Neural progenitor cell (in vitro differentiated cells): ENCODE measurements at regions not wholly inside any gene's neighbourhood (a gene's known extent, or its start where the extent isn't known, plus 50 kb on each side); places are given as distances from the start of the nearest gene placed in this dataset.

Experiments used
- DNase-seq: peaks from one replicate; pipeline ENCODE4 v3.0.0-alpha.2; 2016; ENCODE audit warnings: low spot score
- H2AFZ ChIP-seq: fragments of 200-600 bp; sonication (generic); replicated peaks from 2 replicates; pipeline ENCODE4 v1.6.1; 2016; ENCODE audit warnings: antibody characterized with exemption
- H3F3A ChIP-seq: fragments of 200-600 bp; sonication (generic); 2 replicates; pipeline ENCODE4 v1.6.1; 2016; ENCODE audit warnings: antibody characterized with exemption, low read depth
- H3K27ac ChIP-seq: fragments of 200-600 bp; sonication (generic); 2 replicates; pipeline ENCODE4 v1.5.1; 2016; ENCODE audit warnings: mild to moderate bottlenecking
- H3K27me3 ChIP-seq: fragments of 200-600 bp; sonication (generic); 2 replicates; pipeline ENCODE4 v1.6.1; 2016; ENCODE audit warnings: mild to moderate bottlenecking, moderate library complexity
- H3K36me3 ChIP-seq: fragments of 200-600 bp; sonication (generic); 2 replicates; pipeline ENCODE4 v1.5.1; 2016
- H3K4me1 ChIP-seq: fragments of 200-600 bp; sonication (generic); 2 replicates; pipeline ENCODE4 v1.6.1; 2016; ENCODE audit warnings: mixed run types
- H3K4me2 ChIP-seq: fragments of 200-600 bp; sonication (generic); 2 replicates; pipeline ENCODE4 v1.6.1; 2016
- H3K4me3 ChIP-seq: fragments of 200-600 bp; sonication (generic); 2 replicates; pipeline ENCODE4 v1.5.1; 2016
- H3K79me2 ChIP-seq: fragments of 200-600 bp; sonication (generic); 2 replicates; pipeline ENCODE4 v1.6.1; 2016; ENCODE audit warnings: low read depth
- H3K9ac ChIP-seq: fragments of 200-600 bp; sonication (generic); 2 replicates; pipeline ENCODE4 v1.6.1; 2016
- H3K9me3 ChIP-seq: fragments of 200-600 bp; sonication (generic); 2 replicates; pipeline ENCODE4 v1.5.1; 2016; ENCODE audit warnings: low read depth
- H4K20me1 ChIP-seq: fragments of 200-600 bp; sonication (generic); 2 replicates; pipeline ENCODE4 v1.6.1; 2016; ENCODE audit warnings: low read depth
- H3K27ac Mint-ChIP-seq: 3 replicates; pipeline ENCODE4 v1.8.0; 2021; ENCODE audit warnings: mixed read lengths
- H3K27me3 Mint-ChIP-seq: 2 replicates; pipeline ENCODE4 v1.8.0; 2022; ENCODE audit warnings: low read depth, mild to moderate bottlenecking, inconsistent platforms, moderate library complexity, mixed read lengths; ENCODE audit not compliant: insufficient read depth
- H3K36me3 Mint-ChIP-seq: 3 replicates; pipeline ENCODE4 v1.8.0; 2021; ENCODE audit warnings: mixed read lengths
- H3K4me1 Mint-ChIP-seq: 3 replicates; pipeline ENCODE4 v1.8.0; 2021; ENCODE audit warnings: mixed read lengths
- H3K4me3 Mint-ChIP-seq: 3 replicates; pipeline ENCODE4 v1.8.0; 2021; ENCODE audit warnings: mild to moderate bottlenecking, moderate library complexity, mixed read lengths
- H3K9me3 Mint-ChIP-seq: 3 replicates; pipeline ENCODE4 v1.8.0; 2020; ENCODE audit warnings: mixed read lengths
- EZH2 ChIP-seq: fragments of 200-600 bp; sonication (generic); IDR thresholded peaks from 2 replicates; pipeline ENCODE4 v1.6.1; 2017; ENCODE audit warnings: antibody characterized with exemption, mild to moderate bottlenecking, moderate library complexity
- EZH2phosphoT487 ChIP-seq: fragments of 200-600 bp; sonication (generic); IDR thresholded peaks from 2 replicates; pipeline ENCODE4 v1.6.1; 2017; ENCODE audit warnings: antibody characterized with exemption
- TF ChIP-seq, protein P1 (sequence below): fragments of 200-600 bp; sonication (generic); IDR thresholded peaks from 2 replicates; pipeline ENCODE4 v1.5.1; 2017; ENCODE audit warnings: antibody characterized with exemption, mild to moderate bottlenecking

GRCh38 chr3:5799398-5799797 lies 611.9 kb downstream of the EDEM1 start:
- H2AFZ ChIP-seq: no peak overlapping the region
- H3K4me3 ChIP-seq: no peak overlapping the region
- no peaks in the 10 kb centered on the region for H3K36me3 ChIP-seq
- H4K20me1 ChIP-seq: no peaks in the 10 kb centered on the region
- DNase-seq: no peak
- no peaks in the 10 kb centered on the region for H3K4me1 ChIP-seq
- no peaks in the 10 kb centered on the region for H3F3A ChIP-seq
- Mint-ChIP-seq H3K9me3 (peaks cover 4% of the 10 kb centered on the region), H3K4me1 (no peaks in the 10 kb centered on the region), H3K27ac (no peak overlapping the region), H3K27me3 (no peaks in the 10 kb centered on the region), H3K4me3 (no peak overlapping the region), H3K36me3 (no peaks in the 10 kb centered on the region)
- TF ChIP-seq EZH2phosphoT487: no peak
- TF ChIP-seq EZH2: no peak
- TF ChIP-seq, protein P1, sequence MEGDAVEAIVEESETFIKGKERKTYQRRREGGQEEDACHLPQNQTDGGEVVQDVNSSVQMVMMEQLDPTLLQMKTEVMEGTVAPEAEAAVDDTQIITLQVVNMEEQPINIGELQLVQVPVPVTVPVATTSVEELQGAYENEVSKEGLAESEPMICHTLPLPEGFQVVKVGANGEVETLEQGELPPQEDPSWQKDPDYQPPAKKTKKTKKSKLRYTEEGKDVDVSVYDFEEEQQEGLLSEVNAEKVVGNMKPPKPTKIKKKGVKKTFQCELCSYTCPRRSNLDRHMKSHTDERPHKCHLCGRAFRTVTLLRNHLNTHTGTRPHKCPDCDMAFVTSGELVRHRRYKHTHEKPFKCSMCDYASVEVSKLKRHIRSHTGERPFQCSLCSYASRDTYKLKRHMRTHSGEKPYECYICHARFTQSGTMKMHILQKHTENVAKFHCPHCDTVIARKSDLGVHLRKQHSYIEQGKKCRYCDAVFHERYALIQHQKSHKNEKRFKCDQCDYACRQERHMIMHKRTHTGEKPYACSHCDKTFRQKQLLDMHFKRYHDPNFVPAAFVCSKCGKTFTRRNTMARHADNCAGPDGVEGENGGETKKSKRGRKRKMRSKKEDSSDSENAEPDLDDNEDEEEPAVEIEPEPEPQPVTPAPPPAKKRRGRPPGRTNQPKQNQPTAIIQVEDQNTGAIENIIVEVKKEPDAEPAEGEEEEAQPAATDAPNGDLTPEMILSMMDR: no peak
- no peak overlapping the region for H3K27ac ChIP-seq
- no peak overlapping the region for H3K9ac ChIP-seq
- no peaks in the 10 kb centered on the region for H3K27me3 ChIP-seq
- no peaks in the 10 kb centered on the region for H3K9me3 ChIP-seq
- H3K4me2 ChIP-seq: no peak overlapping the region
- no peaks in the 10 kb centered on the region for H3K79me2 ChIP-seq

DNA sequence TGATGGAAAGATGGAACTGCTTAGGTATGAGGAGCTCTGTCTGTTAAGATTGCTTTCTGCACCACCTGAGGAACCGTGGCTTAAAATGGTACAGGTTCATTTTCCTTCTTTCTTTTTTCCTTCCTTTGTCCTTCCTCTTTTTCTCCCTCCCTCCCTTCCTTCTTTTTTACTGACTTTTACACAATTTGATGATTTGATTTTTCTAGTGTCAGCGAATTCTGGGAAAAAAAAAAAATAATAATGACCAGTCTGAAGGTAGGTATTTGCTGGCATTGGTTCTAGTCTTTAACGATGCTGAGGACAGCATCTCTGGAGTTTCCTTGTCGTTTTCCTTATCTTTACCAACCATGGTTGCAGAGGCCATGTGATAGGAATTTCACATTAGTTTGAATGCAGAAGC lies 613.5 kb downstream of the EDEM1 start:
- Histone ChIP-seq H3K9ac (no peak overlapping the region), H3K4me3 (no peak overlapping the region), H2AFZ (no peak overlapping the region), H3K27ac (no peak overlapping the region), H3K9me3 (no peaks in the 10 kb centered on the region), H3K4me2 (no peak overlapping the region), H4K20me1 (no peaks in the 10 kb centered on the region), H3F3A (no peaks in the 10 kb centered on the region), H3K4me1 (no peaks in the 10 kb centered on the region), H3K36me3 (no peaks in the 10 kb centered on the region), H3K27me3 (no peaks in the 10 kb centered on the region), H3K79me2 (no peaks in the 10 kb centered on the region)
- Mint-ChIP-seq H3K9me3 (peaks cover 4% of the 10 kb centered on the region), H3K27me3 (no peaks in the 10 kb centered on the region), H3K27ac (no peak overlapping the region), H3K36me3 (no peaks in the 10 kb centered on the region), H3K4me1 (no peaks in the 10 kb centered on the region), H3K4me3 (no peak overlapping the region)
- DNase-seq: no peak
- no peak for TF ChIP-seq EZH2phosphoT487
- TF ChIP-seq, protein P1: no peak
- no peak for TF ChIP-seq EZH2

DNA sequence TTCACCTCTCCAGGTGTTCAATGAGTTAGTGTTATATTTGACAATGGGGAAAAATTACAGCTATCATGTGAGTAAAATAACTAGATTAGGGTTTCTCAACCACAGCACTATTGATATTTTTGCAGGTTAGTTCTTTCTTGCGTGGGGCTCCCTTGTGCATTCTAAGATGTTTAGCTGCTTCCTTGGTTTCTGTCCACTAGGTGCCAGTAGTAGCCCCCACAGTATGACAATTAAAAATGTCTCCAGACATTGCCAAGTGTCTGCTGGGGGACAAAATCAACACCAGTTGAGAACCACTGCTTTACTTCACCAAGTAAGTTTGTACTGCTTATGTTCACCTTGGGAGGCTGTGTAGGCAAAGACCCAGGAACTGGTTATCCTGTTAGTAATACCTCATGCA lies 618.7 kb downstream of the EDEM1 start:
- Histone ChIP-seq H3K27ac (no peak overlapping the region), H3K4me1 (no peaks in the 10 kb centered on the region), H3K27me3 (no peaks in the 10 kb centered on the region), H3K79me2 (no peaks in the 10 kb centered on the region), H3K4me3 (no peak overlapping the region), H3K4me2 (no peak overlapping the region), H3K36me3 (no peaks in the 10 kb centered on the region), H2AFZ (no peak overlapping the region), H3K9me3 (no peaks in the 10 kb centered on the region), H3F3A (no peaks in the 10 kb centered on the region), H3K9ac (no peak overlapping the region), H4K20me1 (no peaks in the 10 kb centered on the region)
- H3K27ac Mint-ChIP-seq: no peak overlapping the region
- H3K36me3 Mint-ChIP-seq: no peaks in the 10 kb centered on the region
- peaks cover 2% of the 10 kb centered on the region for H3K4me1 Mint-ChIP-seq
- H3K4me3 Mint-ChIP-seq: no peak overlapping the region
- peak; percentile 41 for DNase-seq
- H3K9me3 Mint-ChIP-seq: peaks cover 4% of the 10 kb centered on the region
- H3K27me3 Mint-ChIP-seq: no peaks in the 10 kb centered on the region
- TF ChIP-seq, protein P1: peak; percentile 65
- no peak for TF ChIP-seq EZH2phosphoT487
- no peak for TF ChIP-seq EZH2
